Panc1 (cell line): ENCODE measurements at regions not wholly inside any gene's neighbourhood (a gene's known extent, or its start where the extent isn't known, plus 50 kb on each side); places are given as distances from the start of the nearest gene placed in this dataset.

Source experiments
- ATAC-seq: fragments of 200-7000 bp; cut with Tn5 transposase; 2 replicates; pipeline ENCODE4 v1.9.1; 2020; ENCODE audit warnings: mild to moderate bottlenecking, moderate library complexity
- BruUV-seq: library from RNA; stranded (reverse); fragments of 400-500 nt; replicated peaks from 2 replicates; lab custom pipeline; 2021; lab: Mats Ljungman, UMichigan
- CTCF ChIA-PET: fragments of 300-600 bp; sonication (Branson Sonifier 250); formaldehyde crosslinking; loops from one replicate; lab custom pipeline; 2022; ENCODE audit warnings: antibody characterized with exemption; lab: Charles Lee
- POLR2A ChIA-PET: fragments of 300-600 bp; sonication (Branson Sonifier 250); formaldehyde crosslinking; loops from one replicate; lab custom pipeline; 2022; ENCODE audit warnings: antibody characterized with exemption; lab: Charles Lee
- DNase-seq: peaks from one replicate; pipeline ENCODE4 v3.0.0-alpha.2; 2010; ENCODE audit warnings: low read depth, low spot score
- H3K27ac ChIP-seq: 2 replicates; pipeline ENCODE4 v1.5.1; 2011; ENCODE audit warnings: mild to moderate bottlenecking, low read length, inconsistent platforms
- H3K27me3 ChIP-seq: fragments of 200-500 bp; sonication (Bioruptor generic); 2 replicates; pipeline ENCODE4 v1.6.0; 2014; ENCODE audit warnings: low read length, inconsistent platforms; ENCODE audit not compliant: control insufficient read depth, insufficient read depth
- H3K36me3 ChIP-seq: fragments of 200-500 bp; sonication (Bioruptor generic); 2 replicates; pipeline ENCODE4 v1.5.1; 2014; ENCODE audit warnings: inconsistent platforms, mild to moderate bottlenecking, low read length, moderate library complexity; ENCODE audit not compliant: control insufficient read depth, insufficient read depth
- H3K4me1 ChIP-seq: 2 replicates; pipeline ENCODE4 v1.5.1; 2011; ENCODE audit warnings: inconsistent platforms, mild to moderate bottlenecking, low read length, moderate library complexity; ENCODE audit not compliant: control insufficient read depth, insufficient read depth
- H3K4me3 ChIP-seq, 2 experiments: 2 replicates each; pipeline ENCODE4 v1.5.1; 2011 to 2012; ENCODE audit warnings: low read depth in 2 of 2, low read length in 2 of 2, mild to moderate bottlenecking in 2 of 2, inconsistent platforms in 1 of 2, moderate library complexity in 1 of 2
- H3K9me3 ChIP-seq: fragments of 200-500 bp; sonication (Bioruptor generic); 2 replicates; pipeline ENCODE4 v1.5.1; 2014; ENCODE audit warnings: low read depth, mild to moderate bottlenecking, inconsistent platforms, low read length, moderate library complexity; ENCODE audit not compliant: control insufficient read depth, insufficient read depth
- CTCF ChIP-seq: fragments of 450-650 bp; IDR thresholded peaks from 2 replicates; pipeline ENCODE4 v1.5.1; 2017; ENCODE audit warnings: mild to moderate bottlenecking
- POLR2AphosphoS5 ChIP-seq: IDR thresholded peaks from 2 replicates; pipeline ENCODE4 v1.6.1; 2012; ENCODE audit warnings: mild to moderate bottlenecking, low read depth, low read length, moderate library complexity
- REST ChIP-seq, 2 experiments: IDR thresholded peaks; 2 replicates each; pipeline ENCODE4 v1.6.1; 2011 to 2012; ENCODE audit warnings: low read depth in 2 of 2, control low read depth in 1 of 2, low read length in 1 of 2, mild to moderate bottlenecking in 1 of 2, moderate library complexity in 1 of 2; ENCODE audit not compliant: insufficient read depth in 1 of 2
- SIN3A ChIP-seq: IDR thresholded peaks from 2 replicates; pipeline ENCODE4 v1.6.1; 2012; ENCODE audit warnings: low read depth, mild to moderate bottlenecking, low read length, moderate library complexity, borderline replicate concordance; ENCODE audit not compliant: insufficient read depth
- TCF7L2 ChIP-seq: IDR thresholded peaks from 2 replicates; pipeline ENCODE4 v1.6.1; 2011; ENCODE audit warnings: mild to moderate bottlenecking, low read depth, low read length, inconsistent platforms
- in situ Hi-C: cut with HindIII; loops from 2 replicates; pipeline ENCODE4 v1.10.0; 2016; ENCODE audit warnings: low sequenced_read_pairs, low pct_unique_long_range_greater_than_20kb
- intact Hi-C: fragments of 100-400 bp; cut with micrococcal nuclease; formaldehyde crosslinking; loops from one replicate; pipeline ENCODE4 v1.10.0; 2022; ENCODE audit not compliant: unreplicated experiment

DNA sequence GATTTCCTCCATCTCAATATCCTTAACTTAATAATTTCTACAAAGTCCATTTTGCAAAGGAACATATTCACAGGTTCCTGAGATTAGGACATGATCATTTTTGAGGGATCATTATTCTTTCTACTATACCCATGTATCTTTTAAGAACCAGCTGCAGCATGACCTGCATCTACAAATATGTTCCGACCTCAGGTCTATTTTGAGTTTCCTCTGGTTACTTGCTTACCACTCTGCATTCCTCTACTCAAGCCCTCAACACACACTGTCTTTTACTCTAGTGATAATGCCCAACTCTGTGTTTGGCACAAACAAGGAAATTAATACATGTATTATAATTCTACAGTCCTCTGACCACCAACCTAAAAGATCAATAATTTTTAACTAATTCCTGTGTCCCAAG lies 386.1 kb downstream of the DNAH5 start:
- Histone ChIP-seq H3K27ac (no peak overlapping the region), H3K27me3 (no peaks in the 10 kb centered on the region), H3K4me3 (no peak overlapping the region), H3K4me1 (no peaks in the 10 kb centered on the region), H3K36me3 (no peaks in the 10 kb centered on the region), H3K9me3 (no peaks in the 10 kb centered on the region)
- ChIA-PET CTCF (no interaction called here), POLR2A (no interaction called here)
- TF ChIP-seq TCF7L2 (no peak), CTCF (no peak), REST (IDR thresholded peaks at IDR 0.05; ENCODE audit: insufficient read depth in 1 of 2, low read depth in 2 of 2, low read length in 1 of 2) (no peak), SIN3A (no peak), POLR2AphosphoS5 (no peak)
- no peak for DNase-seq
- BruUV-seq, result no TSS peak
- in situ Hi-C loops, result no loop called here
- intact Hi-C loops, result no loop called here
- ATAC-seq, result no peak

DNA sequence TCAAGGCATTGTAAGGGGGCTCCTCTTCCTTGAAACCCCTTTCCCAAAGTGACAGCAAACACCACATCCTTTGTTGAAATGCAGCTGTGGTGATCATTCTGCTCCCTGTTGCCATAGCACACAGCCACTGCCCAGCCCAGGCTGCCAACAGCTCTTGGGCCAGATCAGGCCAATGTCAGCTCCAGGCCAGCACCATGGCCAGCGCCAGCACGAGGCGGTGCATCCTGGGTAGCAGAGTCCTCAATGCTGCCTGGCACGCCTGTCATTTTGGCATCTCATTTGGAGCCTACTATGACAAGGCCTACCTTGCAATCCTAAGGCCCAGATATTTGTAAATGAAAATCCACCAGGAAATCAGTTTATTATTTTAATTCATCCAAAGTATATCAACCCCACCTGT lies 390.6 kb downstream of the DNAH5 start:
- Histone ChIP-seq H3K9me3 (no peaks in the 10 kb centered on the region), H3K4me3 (no peak overlapping the region), H3K27me3 (no peaks in the 10 kb centered on the region), H3K36me3 (no peaks in the 10 kb centered on the region), H3K4me1 (no peaks in the 10 kb centered on the region), H3K27ac (no peak overlapping the region)
- no TSS peak for BruUV-seq
- in situ Hi-C loops, result no loop called here
- DNase-seq (no peak), ATAC-seq (no peak)
- ChIA-PET CTCF (no interaction called here), POLR2A (no interaction called here)
- intact Hi-C loops, result no loop called here
- TF ChIP-seq REST (IDR thresholded peaks at IDR 0.05; ENCODE audit: insufficient read depth in 1 of 2, low read depth in 2 of 2, low read length in 1 of 2), result peak; percentile 86 to 93
- no peak for TF ChIP-seq POLR2AphosphoS5
